Tibial nerve (tissue), 3 donors: ENCODE measurements at regions not wholly inside any gene's neighbourhood (a gene's known extent, or its start where the extent isn't known, plus 50 kb on each side); places are given as distances from the start of the nearest gene placed in this dataset.

Experiments
- CTCF ChIP-seq, 5 experiments: fragments of 200-600 bp in 3 of 5; fragments of 450-650 bp in 2 of 5; sonication (generic) in 3 of 5; IDR thresholded peaks; one replicate each; pipeline ENCODE4 v1.5.1; 2016 to 2019; ENCODE audit warnings: antibody characterized with exemption in 5 of 5, mild to moderate bottlenecking in 3 of 5, moderate library complexity in 2 of 5
- POLR2A ChIP-seq, 2 donors: fragments of 450-650 bp; IDR thresholded peaks; one replicate each; pipeline ENCODE4 v1.6.1; 2017; ENCODE audit warnings: antibody characterized with exemption in 2 of 2, mild to moderate bottlenecking in 2 of 2, moderate library complexity in 2 of 2

- TF ChIP-seq CTCF (IDR thresholded peaks at IDR 0.05) (no peak), POLR2A (IDR thresholded peaks at IDR 0.05) (no peak)
Observed at GRCh38 chr4:173937631-173938270, 345.7 kb downstream of the FBXO8 start.
